HG03521 (cell line): ENCODE measurements at regions not wholly inside any gene's neighbourhood (a gene's known extent, or its start where the extent isn't known, plus 50 kb on each side); places are given as distances from the start of the nearest gene placed in this dataset.

Experiments
- ATAC-seq: cut with Tn5 transposase; IDR thresholded peaks from one replicate; pipeline ENCODE4 v1.9.1; 2021; ENCODE audit warnings: mild to moderate bottlenecking, moderate library complexity; ENCODE audit not compliant: unreplicated experiment

GRCh38 chr2:236887531-236887930 lies 198.2 kb upstream of the COPS8 start:
- no peak for ATAC-seq

GRCh38 chr2:236887953-236888793 lies 197.5 kb upstream of the COPS8 start:
- ATAC-seq: no peak

- no peak for ATAC-seq
Observed at GRCh38 chr2:236888794-236889780, 196.6 kb upstream of the COPS8 start.

GRCh38 chr2:236889791-236890704 lies 195.6 kb upstream of the COPS8 start:
- ATAC-seq: no peak

- ATAC-seq: no peak
Observed at GRCh38 chr2:236892721-236893120, 193.0 kb upstream of the COPS8 start.

- ATAC-seq: no peak
Observed at GRCh38 chr2:236894791-236895190, 190.9 kb upstream of the COPS8 start.

- ATAC-seq: no peak
Observed at GRCh38 chr2:236895497-236895896, 190.2 kb upstream of the COPS8 start.

GRCh38 chr2:236896688-236897087 lies 189.0 kb upstream of the COPS8 start:
- ATAC-seq: no peak

GRCh38 chr2:236899146-236899545 lies 186.5 kb upstream of the COPS8 start:
- no peak for ATAC-seq

GRCh38 chr2:236899950-236900640 lies 185.6 kb upstream of the COPS8 start:
- ATAC-seq: no peak

GRCh38 chr2:236901956-236902355 lies 183.7 kb upstream of the COPS8 start:
- no peak for ATAC-seq

- ATAC-seq: no peak
Observed at GRCh38 chr2:236903978-236904377, 181.7 kb upstream of the COPS8 start.

GRCh38 chr2:236904389-236905263 lies 181.1 kb upstream of the COPS8 start:
- no peak for ATAC-seq

GRCh38 chr2:236905976-236906375 lies 179.7 kb upstream of the COPS8 start:
- ATAC-seq: no peak

- no peak for ATAC-seq
Observed at GRCh38 chr2:236908439-236909192, 177.1 kb upstream of the COPS8 start.

- no peak for ATAC-seq
Observed at GRCh38 chr2:236909193-236909504, 176.5 kb upstream of the COPS8 start.

- no peak for ATAC-seq
Observed at GRCh38 chr2:236909802-236910201, 175.9 kb upstream of the COPS8 start.

GRCh38 chr2:236910781-236911495 lies 174.8 kb upstream of the COPS8 start:
- no peak for ATAC-seq
